ENCODE measurements at regions not wholly inside any gene's neighbourhood (a gene's known extent, or its start where the extent isn't known, plus 50 kb on each side); places are given as distances from the start of the nearest gene placed in this dataset.
A peak's percentile ranks its signal among the peaks of the same experiment; 100 is the strongest.

GRCh38 chr13:107685876-107686275, 529.5 kb downstream of the LIG4 start:
- no peak for DNase-seq
- no peaks in the 10 kb centered on the region for H3K27me3 ChIP-seq (ENCODE audit: control insufficient read depth, insufficient read depth, low read length)
- no peak overlapping the region for H3K4me3 ChIP-seq (ENCODE audit: insufficient read depth, low read depth, low read length)
- no peaks in the 10 kb centered on the region for H3K36me3 ChIP-seq (replicated peaks; ENCODE audit: control insufficient read depth, insufficient read depth, low read length)

GRCh38 chr13:107681600-107681999, 533.7 kb downstream of the LIG4 start:
- DNase-seq = no peak
- Histone ChIP-seq H3K4me3 (ENCODE audit: insufficient read depth, low read depth, low read length) (no peak overlapping the region), H3K27me3 (ENCODE audit: control insufficient read depth, insufficient read depth, low read length) (no peaks in the 10 kb centered on the region), H3K36me3 (replicated peaks; ENCODE audit: control insufficient read depth, insufficient read depth, low read length) (no peaks in the 10 kb centered on the region)

GRCh38 chr13:107680115-107680514, 535.2 kb downstream of the LIG4 start:
- no peak for DNase-seq
- H3K4me3 ChIP-seq (ENCODE audit: insufficient read depth, low read depth, low read length) = no peak overlapping the region
- H3K27me3 ChIP-seq (ENCODE audit: control insufficient read depth, insufficient read depth, low read length) = no peaks in the 10 kb centered on the region
- H3K36me3 ChIP-seq (replicated peaks; ENCODE audit: control insufficient read depth, insufficient read depth, low read length) = no peaks in the 10 kb centered on the region

- Histone ChIP-seq H3K27me3 (ENCODE audit: control insufficient read depth, insufficient read depth, low read length) (no peaks in the 10 kb centered on the region), H3K36me3 (replicated peaks; ENCODE audit: control insufficient read depth, insufficient read depth, low read length) (no peaks in the 10 kb centered on the region), H3K4me3 (ENCODE audit: insufficient read depth, low read depth, low read length) (no peak overlapping the region)
- DNase-seq = no peak
Measured at GRCh38 chr13:107678075-107678689, 537.2 kb downstream of the LIG4 start.

GRCh38 chr13:107675847-107676550, 539.3 kb downstream of the LIG4 start:
- Histone ChIP-seq H3K27me3 (ENCODE audit: control insufficient read depth, insufficient read depth, low read length) (no peaks in the 10 kb centered on the region), H3K4me3 (ENCODE audit: insufficient read depth, low read depth, low read length) (no peak overlapping the region), H3K36me3 (replicated peaks; ENCODE audit: control insufficient read depth, insufficient read depth, low read length) (no peaks in the 10 kb centered on the region)
- DNase-seq = no peak

GRCh38 chr13:107669391-107669993, 545.8 kb downstream of the LIG4 start:
- H3K4me3 ChIP-seq (ENCODE audit: insufficient read depth, low read depth, low read length) = no peak overlapping the region
- H3K27me3 ChIP-seq (ENCODE audit: control insufficient read depth, insufficient read depth, low read length) = no peaks in the 10 kb centered on the region
- DNase-seq = no peak
- no peaks in the 10 kb centered on the region for H3K36me3 ChIP-seq (replicated peaks; ENCODE audit: control insufficient read depth, insufficient read depth, low read length)

GRCh38 chr13:107665926-107666458, 549.3 kb downstream of the LIG4 start:
- no peak for DNase-seq
- no peaks in the 10 kb centered on the region for H3K27me3 ChIP-seq (ENCODE audit: control insufficient read depth, insufficient read depth, low read length)
- no peaks in the 10 kb centered on the region for H3K36me3 ChIP-seq (replicated peaks; ENCODE audit: control insufficient read depth, insufficient read depth, low read length)
- H3K4me3 ChIP-seq (ENCODE audit: insufficient read depth, low read depth, low read length) = no peak overlapping the region

GRCh38 chr13:107650081-107650701, 565.1 kb downstream of the LIG4 start:
- Histone ChIP-seq H3K27me3 (ENCODE audit: control insufficient read depth, insufficient read depth, low read length) (no peaks in the 10 kb centered on the region), H3K36me3 (replicated peaks; ENCODE audit: control insufficient read depth, insufficient read depth, low read length) (no peaks in the 10 kb centered on the region), H3K4me3 (ENCODE audit: insufficient read depth, low read depth, low read length) (no peak overlapping the region)
- peak; percentile 40 for DNase-seq

- H3K36me3 ChIP-seq (replicated peaks; ENCODE audit: control insufficient read depth, insufficient read depth, low read length) = no peaks in the 10 kb centered on the region
- no peak overlapping the region for H3K4me3 ChIP-seq (ENCODE audit: insufficient read depth, low read depth, low read length)
- no peaks in the 10 kb centered on the region for H3K27me3 ChIP-seq (ENCODE audit: control insufficient read depth, insufficient read depth, low read length)
- DNase-seq = no peak
Measured at GRCh38 chr13:107649079-107649478, 566.3 kb downstream of the LIG4 start.

- Histone ChIP-seq H3K4me3 (ENCODE audit: insufficient read depth, low read depth, low read length) (no peak overlapping the region), H3K27me3 (ENCODE audit: control insufficient read depth, insufficient read depth, low read length) (no peaks in the 10 kb centered on the region), H3K36me3 (replicated peaks; ENCODE audit: control insufficient read depth, insufficient read depth, low read length) (no peaks in the 10 kb centered on the region)
- DNase-seq = no peak
Measured at GRCh38 chr13:107644136-107644535, 571.2 kb downstream of the LIG4 start.

- Histone ChIP-seq H3K4me3 (ENCODE audit: insufficient read depth, low read depth, low read length) (no peak overlapping the region), H3K27me3 (ENCODE audit: control insufficient read depth, insufficient read depth, low read length) (no peaks in the 10 kb centered on the region), H3K36me3 (replicated peaks; ENCODE audit: control insufficient read depth, insufficient read depth, low read length) (no peaks in the 10 kb centered on the region)
- no peak for DNase-seq
Measured at GRCh38 chr13:107643615-107644014, 571.7 kb downstream of the LIG4 start.

- no peak for DNase-seq
- no peak overlapping the region for H3K4me3 ChIP-seq (ENCODE audit: insufficient read depth, low read depth, low read length)
- no peaks in the 10 kb centered on the region for H3K36me3 ChIP-seq (replicated peaks; ENCODE audit: control insufficient read depth, insufficient read depth, low read length)
- no peaks in the 10 kb centered on the region for H3K27me3 ChIP-seq (ENCODE audit: control insufficient read depth, insufficient read depth, low read length)
Measured at GRCh38 chr13:107642831-107643230, 572.5 kb downstream of the LIG4 start.

GRCh38 chr13:107641574-107641973, 573.8 kb downstream of the LIG4 start:
- no peak for DNase-seq
- H3K27me3 ChIP-seq (ENCODE audit: control insufficient read depth, insufficient read depth, low read length) = no peaks in the 10 kb centered on the region
- H3K36me3 ChIP-seq (replicated peaks; ENCODE audit: control insufficient read depth, insufficient read depth, low read length) = no peaks in the 10 kb centered on the region

GRCh38 chr13:107625648-107626047, 589.7 kb downstream of the LIG4 start:
- Histone ChIP-seq H3K4me3 (ENCODE audit: insufficient read depth, low read depth, low read length) (no peak overlapping the region), H3K27me3 (ENCODE audit: control insufficient read depth, insufficient read depth, low read length) (no peaks in the 10 kb centered on the region), H3K36me3 (replicated peaks; ENCODE audit: control insufficient read depth, insufficient read depth, low read length) (no peaks in the 10 kb centered on the region)
- no peak for DNase-seq

More at GRCh38 chr13:107641574-107641973, 573.8 kb downstream of the LIG4 start:
- no peak overlapping the region for H3K4me3 ChIP-seq (ENCODE audit: insufficient read depth, low read depth, low read length)

- no peaks in the 10 kb centered on the region for H3K36me3 ChIP-seq (replicated peaks; ENCODE audit: control insufficient read depth, insufficient read depth, low read length)
- no peak overlapping the region for H3K4me3 ChIP-seq (ENCODE audit: insufficient read depth, low read depth, low read length)
- no peaks in the 10 kb centered on the region for H3K27me3 ChIP-seq (ENCODE audit: control insufficient read depth, insufficient read depth, low read length)
- DNase-seq = no peak
Measured at GRCh38 chr13:107617527-107617926, 597.8 kb downstream of the LIG4 start.

All from H7 (cell line).